Prostate gland (tissue), 2 donors: ENCODE measurements at regions not wholly inside any gene's neighbourhood (a gene's known extent, or its start where the extent isn't known, plus 50 kb on each side); places are given as distances from the start of the nearest gene placed in this dataset.

ENCODE experiments used
- DNase-seq: peaks from one replicate; pipeline ENCODE4 v3.0.0-alpha.2; 2019; ENCODE audit warnings: low spot score
- H3K27ac ChIP-seq, 2 donors: fragments of 200-600 bp; sonication (generic); 2 replicates each; pipeline ENCODE4 v1.5.1; 2017 to 2019
- H3K27me3 ChIP-seq: fragments of 200-600 bp; sonication (generic); replicated peaks from 2 replicates; pipeline ENCODE4 v1.5.1; 2019; ENCODE audit not compliant: insufficient read depth
- H3K36me3 ChIP-seq, 2 donors: fragments of 200-600 bp; sonication (generic); 1 replicate in 1 of 2; 2 replicates in 1 of 2; pipeline versions ENCODE4 v1.5.1 to v1.8.1; 2017 to 2019
- H3K4me1 ChIP-seq: fragments of 200-600 bp; sonication (generic); replicated peaks from 2 replicates; pipeline ENCODE4 v1.5.1; 2019
- H3K4me3 ChIP-seq, 2 donors: fragments of 200-600 bp; sonication (generic); 2 replicates each; pipeline ENCODE4 v1.5.1; 2017 to 2019
- H3K9me3 ChIP-seq: fragments of 200-600 bp; sonication (generic); 2 replicates; pipeline ENCODE4 v1.5.1; 2017
- POLR2A ChIP-seq: fragments of 450-650 bp; IDR thresholded peaks from one replicate; pipeline ENCODE4 v1.6.1; 2016; ENCODE audit warnings: antibody characterized with exemption, mild to moderate bottlenecking
- POLR2AphosphoS5 ChIP-seq: sonication (generic); formaldehyde crosslinking; IDR thresholded peaks from one replicate; pipeline ENCODE4 v1.6.1; 2017; ENCODE audit warnings: antibody characterized with exemption
- WGBS: methylation state at CpG from one replicate; pipeline ENCODE4 v1.1.5; 2018; 5-methylcytosine and 5-hydroxymethylcytosine counted together
- intact Hi-C: fragments of 100-400 bp; cut with DNase I; formaldehyde crosslinking; loops from one replicate; pipeline ENCODE4 v1.14.2; 2022
- TF ChIP-seq, protein P1 (sequence below), 4 experiments: fragments of 200-600 bp in 2 of 4; fragments of 450-650 bp in 2 of 4; sonication (generic) in 2 of 4; IDR thresholded peaks; 1 replicate in 3 of 4; 2 replicates in 1 of 4; pipeline ENCODE4 v1.5.1; 2016 to 2019; ENCODE audit warnings: antibody characterized with exemption in 4 of 4, mild to moderate bottlenecking in 2 of 4, moderate library complexity in 2 of 4

DNA sequence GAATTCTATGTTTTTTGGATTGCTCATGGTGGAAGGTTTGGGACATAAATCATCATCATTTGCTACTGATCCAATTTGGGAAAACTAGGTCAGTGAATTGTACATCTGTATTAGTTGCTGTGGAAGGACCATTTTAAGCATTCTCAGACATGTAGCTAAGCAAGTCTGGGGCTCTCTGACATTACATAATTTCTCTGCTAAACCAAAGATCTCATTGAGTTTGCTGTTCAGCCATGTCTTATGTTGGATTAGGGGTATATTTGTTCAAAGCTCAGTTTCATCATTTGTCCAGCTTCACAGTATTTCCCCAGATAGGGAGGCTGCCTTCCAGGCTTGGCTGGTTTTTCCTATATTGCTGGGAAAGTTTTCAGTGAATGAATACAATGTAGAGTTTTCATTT, 399.7 kb downstream of the MTX2 start:
- intact Hi-C loops = no loop called here
- Histone ChIP-seq H3K4me1 (no peaks in the 10 kb centered on the region), H3K9me3 (no peaks in the 10 kb centered on the region), H3K36me3 (no peaks in the 10 kb centered on the region), H3K27me3 (no peaks in the 10 kb centered on the region), H3K27ac (no peak overlapping the region), H3K4me3 (no peak overlapping the region)
- no peak for DNase-seq
- no peak for TF ChIP-seq POLR2A
- no peak for TF ChIP-seq POLR2AphosphoS5
- TF ChIP-seq, protein P1, sequence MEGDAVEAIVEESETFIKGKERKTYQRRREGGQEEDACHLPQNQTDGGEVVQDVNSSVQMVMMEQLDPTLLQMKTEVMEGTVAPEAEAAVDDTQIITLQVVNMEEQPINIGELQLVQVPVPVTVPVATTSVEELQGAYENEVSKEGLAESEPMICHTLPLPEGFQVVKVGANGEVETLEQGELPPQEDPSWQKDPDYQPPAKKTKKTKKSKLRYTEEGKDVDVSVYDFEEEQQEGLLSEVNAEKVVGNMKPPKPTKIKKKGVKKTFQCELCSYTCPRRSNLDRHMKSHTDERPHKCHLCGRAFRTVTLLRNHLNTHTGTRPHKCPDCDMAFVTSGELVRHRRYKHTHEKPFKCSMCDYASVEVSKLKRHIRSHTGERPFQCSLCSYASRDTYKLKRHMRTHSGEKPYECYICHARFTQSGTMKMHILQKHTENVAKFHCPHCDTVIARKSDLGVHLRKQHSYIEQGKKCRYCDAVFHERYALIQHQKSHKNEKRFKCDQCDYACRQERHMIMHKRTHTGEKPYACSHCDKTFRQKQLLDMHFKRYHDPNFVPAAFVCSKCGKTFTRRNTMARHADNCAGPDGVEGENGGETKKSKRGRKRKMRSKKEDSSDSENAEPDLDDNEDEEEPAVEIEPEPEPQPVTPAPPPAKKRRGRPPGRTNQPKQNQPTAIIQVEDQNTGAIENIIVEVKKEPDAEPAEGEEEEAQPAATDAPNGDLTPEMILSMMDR (IDR thresholded peaks at IDR 0.05) = no peak

GRCh38 chr2:176669398-176670174, 400.3 kb downstream of the MTX2 start:
- H3K27ac ChIP-seq = no peak overlapping the region
- H3K4me3 ChIP-seq = no peak overlapping the region
- DNase-seq = no peak
- H3K9me3 ChIP-seq = no peaks in the 10 kb centered on the region
- 49% methylated on average over 5 of the region's 5 CpGs for WGBS
- H3K4me1 ChIP-seq = no peaks in the 10 kb centered on the region
- no peaks in the 10 kb centered on the region for H3K27me3 ChIP-seq
- TF ChIP-seq POLR2A = no peak
- TF ChIP-seq, protein P1 (IDR thresholded peaks at IDR 0.05) = no peak
- H3K36me3 ChIP-seq = no peaks in the 10 kb centered on the region
- intact Hi-C loops = no loop called here

DNA sequence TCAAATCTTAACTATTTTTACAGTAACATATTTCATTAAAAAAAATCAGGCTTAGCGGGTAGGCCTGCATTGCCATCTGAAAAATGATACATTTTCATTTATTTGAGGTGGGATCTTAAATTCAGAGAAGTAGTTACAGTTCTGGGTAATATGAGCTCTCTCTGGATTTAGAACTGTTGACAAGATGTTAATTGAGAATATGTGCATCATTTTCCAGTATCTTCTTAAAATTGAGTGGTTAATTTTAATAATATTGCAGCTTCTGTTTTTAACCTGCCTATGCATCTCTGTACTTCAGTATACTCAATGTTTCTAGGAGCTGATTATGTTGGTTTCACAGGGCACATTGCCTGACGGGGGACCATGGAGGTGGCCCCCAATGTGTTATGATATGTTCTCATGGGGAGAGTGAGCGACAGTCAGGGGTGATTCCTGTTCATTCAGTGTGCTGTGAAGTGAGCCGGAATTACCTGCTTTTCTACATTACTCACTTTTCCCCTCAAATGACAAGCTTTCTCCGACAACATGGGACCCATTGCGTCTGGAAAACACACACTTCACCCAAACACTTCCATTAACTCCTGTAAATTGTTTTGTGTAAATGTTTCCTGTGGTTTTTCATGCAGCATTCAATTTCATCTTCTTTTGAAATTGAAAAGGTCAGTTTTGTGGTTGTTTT, 406.2 kb downstream of the MTX2 start:
- Histone ChIP-seq H3K36me3 (no peaks in the 10 kb centered on the region), H3K4me3 (no peak overlapping the region), H3K27ac (no peak overlapping the region), H3K27me3 (peaks cover 7% of the 10 kb centered on the region), H3K9me3 (no peaks in the 10 kb centered on the region), H3K4me1 (no peaks in the 10 kb centered on the region)
- TF ChIP-seq, protein P1 (IDR thresholded peaks at IDR 0.05) = no peak
- no peak for DNase-seq
- intact Hi-C loops = no loop called here
- WGBS = 82% methylated on average over 6 of the region's 6 CpGs

DNA sequence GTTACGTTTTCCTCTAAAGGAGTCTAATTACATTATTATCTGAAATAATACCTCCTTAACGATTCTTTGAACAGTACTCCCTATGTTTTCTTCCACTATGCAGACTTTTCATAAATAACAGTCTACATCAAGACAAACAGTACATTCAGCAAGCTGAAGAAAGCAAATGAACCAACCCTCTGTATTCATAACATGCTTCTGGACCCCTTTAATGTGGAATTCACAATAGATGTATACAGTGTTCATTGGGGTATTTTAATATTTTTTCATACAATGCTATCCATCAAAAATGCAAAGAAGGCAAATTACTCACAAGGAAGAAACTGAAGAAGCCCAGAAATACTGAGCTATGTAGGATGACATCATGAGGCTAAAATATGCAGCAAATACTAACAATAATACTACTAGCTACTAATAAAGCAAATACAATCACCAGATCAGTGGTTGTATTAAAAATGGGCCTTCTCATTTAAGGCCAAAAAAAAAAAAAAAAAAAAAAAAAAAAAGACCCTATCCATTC, 408.6 kb downstream of the MTX2 start:
- DNase-seq = no peak
- Histone ChIP-seq H3K36me3 (no peaks in the 10 kb centered on the region), H3K27ac (no peak overlapping the region), H3K4me1 (no peaks in the 10 kb centered on the region), H3K9me3 (no peaks in the 10 kb centered on the region), H3K27me3 (peaks cover 7% of the 10 kb centered on the region), H3K4me3 (no peak overlapping the region)
- intact Hi-C loops = no loop called here
- WGBS = 80% methylated on average over 2 of the region's 2 CpGs
- TF ChIP-seq POLR2A = no peak
- TF ChIP-seq, protein P1 (IDR thresholded peaks at IDR 0.05) = no peak
- no peak for TF ChIP-seq POLR2AphosphoS5

- Histone ChIP-seq H3K4me1 (no peaks in the 10 kb centered on the region), H3K27ac (no peak overlapping the region), H3K36me3 (no peaks in the 10 kb centered on the region), H3K27me3 (peaks cover 7% of the 10 kb centered on the region), H3K4me3 (no peak overlapping the region), H3K9me3 (no peaks in the 10 kb centered on the region)
- DNase-seq = no peak
- TF ChIP-seq POLR2A (no peak), POLR2AphosphoS5 (no peak)
- TF ChIP-seq, protein P1 (IDR thresholded peaks at IDR 0.05) = no peak
- intact Hi-C loops = no loop called here
- 72% methylated on average over 5 of the region's 5 CpGs for WGBS
Measured at GRCh38 chr2:176678571-176678970, 409.3 kb downstream of the MTX2 start.
